Activated T-helper 1 cell treated with anti-CD3 and anti-CD28 coated beads, Interleukin-12 subunit alpha, Interleukin-12 subunit beta, Interleukin-2, Interleukin-4 antibody, amounts not matched to agents 30 ng/mL and 10 ng/mL and 1 ng/mL, durations not matched to agents 14 hours and 24 hours and 36 hours (primary cell): ENCODE measurements at regions not wholly inside any gene's neighbourhood (a gene's known extent, or its start where the extent isn't known, plus 50 kb on each side); places are given as distances from the start of the nearest gene placed in this dataset.

ENCODE experiments used
- DNase-seq: peaks from one replicate; pipeline ENCODE4 v3.0.0; 2021; ENCODE audit warnings: low spot score
- H3K27ac Mint-ChIP-seq: one replicate; pipeline ENCODE4 v1.8.0; 2021; ENCODE audit warnings: mild to moderate bottlenecking, mixed read lengths
- H3K27me3 Mint-ChIP-seq: one replicate; pipeline ENCODE4 v1.8.0; 2022; ENCODE audit warnings: mild to moderate bottlenecking, moderate library complexity, mixed read lengths; ENCODE audit not compliant: insufficient read depth
- H3K36me3 Mint-ChIP-seq: one replicate; pipeline ENCODE4 v1.8.0; 2021; ENCODE audit warnings: low read depth, mixed read lengths
- H3K4me1 Mint-ChIP-seq: one replicate; pipeline ENCODE4 v1.8.0; 2021; ENCODE audit warnings: low read depth, mixed read lengths
- H3K4me3 Mint-ChIP-seq: one replicate; pipeline ENCODE4 v1.8.0; 2021; ENCODE audit warnings: mild to moderate bottlenecking, moderate library complexity, mixed read lengths
- H3K9me3 Mint-ChIP-seq: one replicate; pipeline ENCODE4 v1.8.0; 2021; ENCODE audit warnings: mixed read lengths
- intact Hi-C: fragments of 100-400 bp; cut with micrococcal nuclease; formaldehyde crosslinking; loops from one replicate; pipeline ENCODE4 v1.15.1; 2024

- peaks cover 17% of the 10 kb centered on the region for H3K27me3 Mint-ChIP-seq
- no peak overlapping the region for H3K27ac Mint-ChIP-seq
- peaks cover 1% of the 10 kb centered on the region for H3K9me3 Mint-ChIP-seq
- H3K4me3 Mint-ChIP-seq: no peak overlapping the region
- H3K4me1 Mint-ChIP-seq: no peaks in the 10 kb centered on the region
- DNase-seq: no peak
- intact Hi-C loops: no loop called here
- H3K36me3 Mint-ChIP-seq: no peaks in the 10 kb centered on the region
Measured at GRCh38 chr4:10173754-10174749, 57.5 kb upstream of the WDR1 start.

- no peaks in the 10 kb centered on the region for H3K36me3 Mint-ChIP-seq
- no peaks in the 10 kb centered on the region for H3K9me3 Mint-ChIP-seq
- no peaks in the 10 kb centered on the region for H3K4me1 Mint-ChIP-seq
- DNase-seq: no peak
- H3K4me3 Mint-ChIP-seq: no peak overlapping the region
- intact Hi-C loops: no loop called here
- peaks cover 17% of the 10 kb centered on the region for H3K27me3 Mint-ChIP-seq
- no peak overlapping the region for H3K27ac Mint-ChIP-seq
Measured at GRCh38 chr4:10173037-10173753, 56.6 kb upstream of the WDR1 start.

- no peak overlapping the region for H3K27ac Mint-ChIP-seq
- no peak overlapping the region for H3K4me3 Mint-ChIP-seq
- intact Hi-C loops: no loop called here
- H3K27me3 Mint-ChIP-seq: peaks cover 17% of the 10 kb centered on the region
- no peaks in the 10 kb centered on the region for H3K4me1 Mint-ChIP-seq
- no peaks in the 10 kb centered on the region for H3K9me3 Mint-ChIP-seq
- DNase-seq: no peak
- no peaks in the 10 kb centered on the region for H3K36me3 Mint-ChIP-seq
Measured at GRCh38 chr4:10172278-10172921, 55.8 kb upstream of the WDR1 start.

GRCh38 chr4:10171055-10171454 is 54.5 kb upstream of the WDR1 start:
- Mint-ChIP-seq H3K4me1 (no peaks in the 10 kb centered on the region), H3K27me3 (peaks cover 10% of the 10 kb centered on the region), H3K36me3 (no peaks in the 10 kb centered on the region), H3K4me3 (no peak overlapping the region), H3K27ac (no peak overlapping the region), H3K9me3 (no peaks in the 10 kb centered on the region)
- DNase-seq: no peak
- intact Hi-C loops: no loop called here

GRCh38 chr4:10169839-10170387 is 53.3 kb upstream of the WDR1 start:
- Mint-ChIP-seq H3K36me3 (no peaks in the 10 kb centered on the region), H3K9me3 (no peaks in the 10 kb centered on the region), H3K27me3 (peaks cover 11% of the 10 kb centered on the region), H3K4me3 (no peak overlapping the region), H3K27ac (no peak overlapping the region), H3K4me1 (no peaks in the 10 kb centered on the region)
- intact Hi-C loops: no loop called here
- DNase-seq: no peak

- intact Hi-C loops: no loop called here
- no peak overlapping the region for H3K4me3 Mint-ChIP-seq
- H3K36me3 Mint-ChIP-seq: no peaks in the 10 kb centered on the region
- peaks cover 9% of the 10 kb centered on the region for H3K27me3 Mint-ChIP-seq
- no peaks in the 10 kb centered on the region for H3K4me1 Mint-ChIP-seq
- no peak overlapping the region for H3K27ac Mint-ChIP-seq
- DNase-seq: no peak
- H3K9me3 Mint-ChIP-seq: no peaks in the 10 kb centered on the region
Measured at GRCh38 chr4:10168151-10168550, 51.6 kb upstream of the WDR1 start.

- Mint-ChIP-seq H3K36me3 (no peaks in the 10 kb centered on the region), H3K4me3 (no peak overlapping the region), H3K4me1 (peaks cover 6% of the 10 kb centered on the region), H3K27me3 (peaks cover 8% of the 10 kb centered on the region), H3K27ac (no peak overlapping the region), H3K9me3 (no peaks in the 10 kb centered on the region)
- DNase-seq: no peak
- intact Hi-C loops: no loop called here
Measured at GRCh38 chr4:10167201-10167600, 50.6 kb upstream of the WDR1 start.
